AG04449 (cell line): ENCODE measurements at regions not wholly inside any gene's neighbourhood (a gene's known extent, or its start where the extent isn't known, plus 50 kb on each side); places are given as distances from the start of the nearest gene placed in this dataset.

Experiments
- CTCF ChIA-PET: fragments of 350-600 bp; formaldehyde crosslinking; extraction: SDS; loops from one replicate; lab custom pipeline; 2021; ENCODE audit warnings: antibody characterized with exemption; lab: Yijun Ruan, JAX
- POLR2A ChIA-PET: fragments of 400-600, 350-600 bp; formaldehyde crosslinking; extraction: SDS; loops from one replicate; lab custom pipeline; 2020; ENCODE audit warnings: antibody characterized with exemption, inconsistent platforms; lab: Yijun Ruan, JAX
- DNase-seq: peaks from one replicate; pipeline ENCODE4 v3.0.0-alpha.2; 2010; ENCODE audit warnings: low read depth, low spot score
- H3K4me3 ChIP-seq: 2 replicates; pipeline ENCODE4 v1.5.1; 2011; ENCODE audit warnings: low read depth, mild to moderate bottlenecking, control low read depth, low read length
- CTCF ChIP-seq: IDR thresholded peaks from one replicate; pipeline ENCODE4 v1.5.1; 2011; ENCODE audit warnings: mild to moderate bottlenecking, moderate library complexity, low read length, control low read depth, inconsistent platforms; ENCODE audit not compliant: insufficient read depth; ENCODE audit errors: missing control alignments

GRCh38 chrX:25599061-25599460 lies 539.1 kb upstream of the MAGEB18 start:
- ChIA-PET CTCF (no interaction called here), POLR2A (no interaction called here)
- no peak for DNase-seq
- H3K4me3 ChIP-seq: no peak overlapping the region
- no peak for TF ChIP-seq CTCF

- CTCF ChIA-PET: no interaction called here
- POLR2A ChIA-PET: no interaction called here
- H3K4me3 ChIP-seq: no peak overlapping the region
- DNase-seq: no peak
- TF ChIP-seq CTCF: no peak
These were observed 537.4 kb upstream of the MAGEB18 start for GRCh38 chrX:25600776-25601175.

GRCh38 chrX:25601323-25601722 lies 536.8 kb upstream of the MAGEB18 start:
- no peak for TF ChIP-seq CTCF
- no peak for DNase-seq
- ChIA-PET CTCF (no interaction called here), POLR2A (no interaction called here)
- no peak overlapping the region for H3K4me3 ChIP-seq

GRCh38 chrX:25618248-25618647 lies 519.9 kb upstream of the MAGEB18 start:
- POLR2A ChIA-PET: no interaction called here
- no peak for DNase-seq
- CTCF ChIA-PET: no interaction called here
- no peak for TF ChIP-seq CTCF
- H3K4me3 ChIP-seq: no peak overlapping the region

- POLR2A ChIA-PET: no interaction called here
- TF ChIP-seq CTCF: no peak
- DNase-seq: no peak
- CTCF ChIA-PET: no interaction called here
- no peak overlapping the region for H3K4me3 ChIP-seq
These were observed 497.9 kb upstream of the MAGEB18 start for GRCh38 chrX:25640276-25640675.

GRCh38 chrX:25646156-25646555 lies 492.0 kb upstream of the MAGEB18 start:
- H3K4me3 ChIP-seq: no peak overlapping the region
- no peak for DNase-seq
- POLR2A ChIA-PET: no interaction called here
- CTCF ChIA-PET: no interaction called here
- TF ChIP-seq CTCF: no peak
